SK-N-SH (cell line): ENCODE measurements at regions not wholly inside any gene's neighbourhood (a gene's known extent, or its start where the extent isn't known, plus 50 kb on each side); places are given as distances from the start of the nearest gene placed in this dataset.

Experiments used
- CTCF ChIA-PET: fragments of 300-600, 350-600 bp; formaldehyde crosslinking; extraction: SDS; loops from one replicate; lab custom pipeline; 2021; lab: Yijun Ruan, JAX
- POLR2A ChIA-PET: fragments of 350-600 bp; sonication (Branson Sonifier 250); formaldehyde crosslinking; extraction: SDS; loops from one replicate; lab custom pipeline; 2020; ENCODE audit warnings: antibody characterized with exemption, inconsistent platforms; lab: Yijun Ruan, JAX
- DNase-seq: peaks from one replicate; pipeline ENCODE4 v3.0.0; 2012
- H2AFZ ChIP-seq: fragments of 200-600 bp; sonication (generic); 2 replicates; pipeline ENCODE4 v1.8.1; 2016; ENCODE audit warnings: antibody characterized with exemption, mild to moderate bottlenecking, low read depth
- H3F3A ChIP-seq: fragments of 200-600 bp; sonication (generic); replicated peaks from 2 replicates; pipeline ENCODE3; 2016; ENCODE audit warnings: antibody characterized with exemption, mild to moderate bottlenecking; ENCODE audit not compliant: insufficient read depth
- H3K27ac ChIP-seq, 2 experiments: fragments of 200-500 bp in 1 of 2; fragments of 200-600 bp in 1 of 2; sonication (Bioruptor generic) in 1 of 2; sonication (generic), shearing (Covaris generic) in 1 of 2; 2 replicates each; pipeline versions ENCODE4 v1.5.1 to v1.6.1; 2014 to 2016; ENCODE audit warnings: low read depth in 2 of 2, inconsistent platforms in 1 of 2, low read length in 1 of 2, mild to moderate bottlenecking in 1 of 2, mixed read lengths in 1 of 2
- H3K27me3 ChIP-seq: fragments of 200-600 bp; sonication (generic), shearing (Covaris generic); 2 replicates; pipeline ENCODE4 v1.6.1; 2016; ENCODE audit warnings: mixed run types; ENCODE audit not compliant: insufficient read depth
- H3K36me3 ChIP-seq, 2 experiments: fragments of 200-500 bp in 1 of 2; fragments of 200-600 bp in 1 of 2; sonication (Bioruptor generic) in 1 of 2; sonication (generic) in 1 of 2; replicated peaks in 1 of 2; 2 replicates each; pipeline versions ENCODE3 to v1.5.1; 2014 to 2016; ENCODE audit warnings: low read length in 1 of 2, mild to moderate bottlenecking in 1 of 2; ENCODE audit not compliant: insufficient read depth in 2 of 2, control insufficient read depth in 1 of 2
- H3K4me1 ChIP-seq, 2 experiments: fragments of 200-500 bp in 1 of 2; fragments of 200-600 bp in 1 of 2; sonication (Bioruptor generic) in 1 of 2; sonication (generic), shearing (Covaris generic) in 1 of 2; 2 replicates each; pipeline versions ENCODE4 v1.5.1 to v1.6.1; 2014 to 2016; ENCODE audit warnings: low read depth in 1 of 2, low read length in 1 of 2, mixed run types in 1 of 2; ENCODE audit not compliant: insufficient read depth in 2 of 2, control insufficient read depth in 1 of 2
- H3K4me2 ChIP-seq: fragments of 200-600 bp; sonication (generic), shearing (Covaris generic); 2 replicates; pipeline ENCODE4 v1.6.1; 2017; ENCODE audit warnings: mixed run types
- H3K4me3 ChIP-seq, 2 experiments: fragments of 200-500 bp in 1 of 2; fragments of 200-600 bp in 1 of 2; sonication (Bioruptor generic) in 1 of 2; sonication (generic), shearing (Covaris generic) in 1 of 2; 2 replicates each; pipeline versions ENCODE4 v1.5.1 to v1.8.1; 2014 to 2016; ENCODE audit warnings: low read depth in 2 of 2, inconsistent platforms in 1 of 2, low read length in 1 of 2, mild to moderate bottlenecking in 1 of 2, mixed read lengths in 1 of 2, moderate library complexity in 1 of 2
- H3K79me2 ChIP-seq: fragments of 200-600 bp; sonication (generic); 2 replicates; pipeline ENCODE4 v1.8.1; 2017; ENCODE audit warnings: mild to moderate bottlenecking; ENCODE audit not compliant: insufficient read depth
- H3K9ac ChIP-seq: fragments of 200-600 bp; sonication (generic); 2 replicates; pipeline ENCODE4 v1.6.1; 2017; ENCODE audit warnings: mixed run types
- H3K9me2 ChIP-seq: fragments of 200-600 bp; sonication (generic); 2 replicates; pipeline ENCODE4 v1.6.1; 2017; ENCODE audit warnings: mixed run types
- H3K9me3 ChIP-seq: fragments of 200-600 bp; sonication (generic); 2 replicates; pipeline ENCODE4 v1.6.1; 2017; ENCODE audit warnings: mixed run types, mild to moderate bottlenecking, moderate library complexity
- H4K20me1 ChIP-seq: fragments of 200-600 bp; sonication (generic); 2 replicates; pipeline ENCODE4 v1.6.1; 2017; ENCODE audit warnings: mild to moderate bottlenecking, mixed run types; ENCODE audit not compliant: insufficient read depth
- CTCF ChIP-seq: fragments of 200-600 bp; sonication (generic); IDR thresholded peaks from 2 replicates; pipeline ENCODE4 v1.6.1; 2017; ENCODE audit warnings: antibody characterized with exemption, mild to moderate bottlenecking, moderate library complexity
- EZH2phosphoT487 ChIP-seq: fragments of 200-600 bp; sonication (generic); IDR thresholded peaks from 2 replicates; pipeline ENCODE4 v1.6.1; 2017; ENCODE audit warnings: low read depth, mixed run types, mild to moderate bottlenecking, antibody characterized with exemption, moderate library complexity, borderline replicate concordance
- FOXJ3 ChIP-seq: sonication (generic); formaldehyde crosslinking; IDR thresholded peaks from 2 replicates; pipeline ENCODE4 v1.5.1; 2020; ENCODE audit warnings: mild to moderate bottlenecking, missing genetic modification reagents
- IRF3 ChIP-seq: fragments of 150-350 bp; IDR thresholded peaks from 2 replicates; pipeline ENCODE4 v1.6.1; 2016; ENCODE audit warnings: mild to moderate bottlenecking, low read depth, low read length
- MAX ChIP-seq: IDR thresholded peaks from 2 replicates; pipeline ENCODE4 v1.4.0; 2012; ENCODE audit warnings: low read depth
- MEF2A ChIP-seq: IDR thresholded peaks from 2 replicates; pipeline ENCODE4 v1.4.0; 2012; ENCODE audit warnings: low read depth, borderline replicate concordance
- MXI1 ChIP-seq: IDR thresholded peaks from 2 replicates; pipeline ENCODE4 v1.6.1; 2012; ENCODE audit warnings: mild to moderate bottlenecking, low read depth, low read length, improper control_type of control experiment
- PBX3 ChIP-seq: IDR thresholded peaks from 2 replicates; pipeline ENCODE4; 2012
- POLR2AphosphoS5 ChIP-seq: IDR thresholded peaks from 2 replicates; pipeline ENCODE4 v1.6.1; 2012; ENCODE audit warnings: low read depth, low read length
- RAD21 ChIP-seq: IDR thresholded peaks from 2 replicates; pipeline ENCODE4 v1.6.1; 2012; ENCODE audit warnings: mild to moderate bottlenecking, low read length
- RCOR1 ChIP-seq: fragments of 150-350 bp; IDR thresholded peaks from 2 replicates; pipeline ENCODE4 v1.6.1; 2017; ENCODE audit warnings: antibody characterized with exemption, low read length
- RFX5 ChIP-seq: IDR thresholded peaks from 2 replicates; pipeline ENCODE4 v1.6.1; 2012; ENCODE audit warnings: mild to moderate bottlenecking, improper control_type of control experiment, low read length
- RXRA ChIP-seq: IDR thresholded peaks from 2 replicates; pipeline ENCODE4 v1.4.0; 2012; ENCODE audit warnings: low read depth, mild to moderate bottlenecking, borderline replicate concordance
- TAF1 ChIP-seq: IDR thresholded peaks from 2 replicates; pipeline ENCODE4 v1.6.1; 2012; ENCODE audit warnings: low read depth, mild to moderate bottlenecking, low read length, moderate library complexity, borderline replicate concordance
- TCF12 ChIP-seq: IDR thresholded peaks from 2 replicates; pipeline ENCODE4 v1.4.0; 2012
- TEAD4 ChIP-seq: IDR thresholded peaks from 2 replicates; pipeline ENCODE4 v1.4.0; 2012; ENCODE audit warnings: mild to moderate bottlenecking, borderline replicate concordance; ENCODE audit not compliant: insufficient read depth
- YY1 ChIP-seq: IDR thresholded peaks from 2 replicates; pipeline ENCODE4 v1.4.0; 2012; ENCODE audit warnings: low read depth, mild to moderate bottlenecking
- WGBS: methylation state at CpG from one replicate; pipeline ENCODE4 v1.1.6; 2017; ENCODE audit warnings: low lambda C conversion rate; 5-methylcytosine and 5-hydroxymethylcytosine counted together
- TF ChIP-seq, protein P1 (sequence below): IDR thresholded peaks from 2 replicates; pipeline ENCODE4 v1.4.0; 2012; ENCODE audit warnings: low read depth, borderline replicate concordance
- TF ChIP-seq, protein P2 (sequence below): IDR thresholded peaks from 2 replicates; pipeline ENCODE4 v1.6.1; 2012; ENCODE audit warnings: mild to moderate bottlenecking, low read depth, low read length, moderate library complexity

DNA sequence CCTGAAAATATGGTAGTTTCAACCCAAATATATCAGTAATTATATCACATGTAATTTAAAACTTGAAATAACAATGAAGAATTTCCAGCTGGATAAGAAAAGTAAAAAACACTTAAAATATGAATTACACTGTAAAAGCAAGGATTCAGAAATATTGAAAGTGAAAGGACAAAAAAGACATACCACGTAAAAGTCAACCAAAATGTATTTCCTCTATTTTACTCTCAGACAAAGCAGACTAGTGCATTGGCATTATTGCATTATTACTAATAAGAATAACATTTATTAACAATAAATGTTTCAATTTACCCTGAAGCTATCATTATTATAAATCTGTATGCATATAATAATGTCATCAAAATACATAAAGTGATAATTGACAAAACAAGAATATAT lies 445.1 kb upstream of the TRIB2 start:
- 66% methylated on average over 1 of the region's 1 CpG for WGBS
- no peak overlapping the region for H3K27ac ChIP-seq
- no peaks in the 10 kb centered on the region for H3K79me2 ChIP-seq
- DNase-seq, result no peak
- POLR2A ChIA-PET, result no interaction called here
- no peaks in the 10 kb centered on the region for H4K20me1 ChIP-seq
- H2AFZ ChIP-seq, result no peak overlapping the region; the same call in 1 of the 2 replicates
- no peak overlapping the region for H3K4me2 ChIP-seq
- H3K36me3 ChIP-seq, result no peaks in the 10 kb centered on the region
- peaks cover 0 to 14% of the 10 kb centered on the region in 2 experiments; a peak in 2 of 4 replicates for H3K4me1 ChIP-seq
- CTCF ChIA-PET, result interaction anchor here (0.9 to 1.4 kb wide), 6 partner anchors 8 to 736 kb away, joined by 3 to 6 read pairs (median 4); no protein-coding TSS in a partner anchor
- H3F3A ChIP-seq, result no peaks in the 10 kb centered on the region
- H3K9me2 ChIP-seq, result no peaks in the 10 kb centered on the region
- H3K27me3 ChIP-seq, result no peaks in the 10 kb centered on the region
- no peak overlapping the region for H3K9ac ChIP-seq
- no peak overlapping the region for H3K4me3 ChIP-seq
- TF ChIP-seq PBX3 (no peak), TEAD4 (no peak), MXI1 (no peak), EZH2phosphoT487 (no peak), RAD21 (no peak), FOXJ3 (CRISPR knock-in tag) (no peak), CTCF (no peak), POLR2AphosphoS5 (no peak), IRF3 (no peak), TCF12 (no peak), MEF2A (no peak), YY1 (no peak), TAF1 (no peak), RFX5 (no peak), RCOR1 (no peak), RXRA (no peak), MAX (no peak)
- TF ChIP-seq, protein P1, sequence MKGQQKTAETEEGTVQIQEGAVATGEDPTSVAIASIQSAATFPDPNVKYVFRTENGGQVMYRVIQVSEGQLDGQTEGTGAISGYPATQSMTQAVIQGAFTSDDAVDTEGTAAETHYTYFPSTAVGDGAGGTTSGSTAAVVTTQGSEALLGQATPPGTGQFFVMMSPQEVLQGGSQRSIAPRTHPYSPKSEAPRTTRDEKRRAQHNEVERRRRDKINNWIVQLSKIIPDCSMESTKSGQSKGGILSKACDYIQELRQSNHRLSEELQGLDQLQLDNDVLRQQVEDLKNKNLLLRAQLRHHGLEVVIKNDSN, result no peak
- TF ChIP-seq, protein P2, sequence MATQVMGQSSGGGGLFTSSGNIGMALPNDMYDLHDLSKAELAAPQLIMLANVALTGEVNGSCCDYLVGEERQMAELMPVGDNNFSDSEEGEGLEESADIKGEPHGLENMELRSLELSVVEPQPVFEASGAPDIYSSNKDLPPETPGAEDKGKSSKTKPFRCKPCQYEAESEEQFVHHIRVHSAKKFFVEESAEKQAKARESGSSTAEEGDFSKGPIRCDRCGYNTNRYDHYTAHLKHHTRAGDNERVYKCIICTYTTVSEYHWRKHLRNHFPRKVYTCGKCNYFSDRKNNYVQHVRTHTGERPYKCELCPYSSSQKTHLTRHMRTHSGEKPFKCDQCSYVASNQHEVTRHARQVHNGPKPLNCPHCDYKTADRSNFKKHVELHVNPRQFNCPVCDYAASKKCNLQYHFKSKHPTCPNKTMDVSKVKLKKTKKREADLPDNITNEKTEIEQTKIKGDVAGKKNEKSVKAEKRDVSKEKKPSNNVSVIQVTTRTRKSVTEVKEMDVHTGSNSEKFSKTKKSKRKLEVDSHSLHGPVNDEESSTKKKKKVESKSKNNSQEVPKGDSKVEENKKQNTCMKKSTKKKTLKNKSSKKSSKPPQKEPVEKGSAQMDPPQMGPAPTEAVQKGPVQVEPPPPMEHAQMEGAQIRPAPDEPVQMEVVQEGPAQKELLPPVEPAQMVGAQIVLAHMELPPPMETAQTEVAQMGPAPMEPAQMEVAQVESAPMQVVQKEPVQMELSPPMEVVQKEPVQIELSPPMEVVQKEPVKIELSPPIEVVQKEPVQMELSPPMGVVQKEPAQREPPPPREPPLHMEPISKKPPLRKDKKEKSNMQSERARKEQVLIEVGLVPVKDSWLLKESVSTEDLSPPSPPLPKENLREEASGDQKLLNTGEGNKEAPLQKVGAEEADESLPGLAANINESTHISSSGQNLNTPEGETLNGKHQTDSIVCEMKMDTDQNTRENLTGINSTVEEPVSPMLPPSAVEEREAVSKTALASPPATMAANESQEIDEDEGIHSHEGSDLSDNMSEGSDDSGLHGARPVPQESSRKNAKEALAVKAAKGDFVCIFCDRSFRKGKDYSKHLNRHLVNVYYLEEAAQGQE, result no peak
- H3K9me3 ChIP-seq, result no peaks in the 10 kb centered on the region
